GM10266 (cell line): ENCODE measurements at regions not wholly inside any gene's neighbourhood (a gene's known extent, or its start where the extent isn't known, plus 50 kb on each side); places are given as distances from the start of the nearest gene placed in this dataset.

Experiments used
- DNase-seq: peaks from one replicate; pipeline ENCODE4 v3.0.0; 2012; ENCODE audit errors: extremely low spot score
- TF ChIP-seq, protein P1 (sequence below): IDR thresholded peaks from 2 replicates; pipeline ENCODE4 v1.5.1; 2012; ENCODE audit warnings: mild to moderate bottlenecking, low read depth; ENCODE audit not compliant: control insufficient read depth, insufficient read depth; ENCODE audit errors: missing control alignments

DNA sequence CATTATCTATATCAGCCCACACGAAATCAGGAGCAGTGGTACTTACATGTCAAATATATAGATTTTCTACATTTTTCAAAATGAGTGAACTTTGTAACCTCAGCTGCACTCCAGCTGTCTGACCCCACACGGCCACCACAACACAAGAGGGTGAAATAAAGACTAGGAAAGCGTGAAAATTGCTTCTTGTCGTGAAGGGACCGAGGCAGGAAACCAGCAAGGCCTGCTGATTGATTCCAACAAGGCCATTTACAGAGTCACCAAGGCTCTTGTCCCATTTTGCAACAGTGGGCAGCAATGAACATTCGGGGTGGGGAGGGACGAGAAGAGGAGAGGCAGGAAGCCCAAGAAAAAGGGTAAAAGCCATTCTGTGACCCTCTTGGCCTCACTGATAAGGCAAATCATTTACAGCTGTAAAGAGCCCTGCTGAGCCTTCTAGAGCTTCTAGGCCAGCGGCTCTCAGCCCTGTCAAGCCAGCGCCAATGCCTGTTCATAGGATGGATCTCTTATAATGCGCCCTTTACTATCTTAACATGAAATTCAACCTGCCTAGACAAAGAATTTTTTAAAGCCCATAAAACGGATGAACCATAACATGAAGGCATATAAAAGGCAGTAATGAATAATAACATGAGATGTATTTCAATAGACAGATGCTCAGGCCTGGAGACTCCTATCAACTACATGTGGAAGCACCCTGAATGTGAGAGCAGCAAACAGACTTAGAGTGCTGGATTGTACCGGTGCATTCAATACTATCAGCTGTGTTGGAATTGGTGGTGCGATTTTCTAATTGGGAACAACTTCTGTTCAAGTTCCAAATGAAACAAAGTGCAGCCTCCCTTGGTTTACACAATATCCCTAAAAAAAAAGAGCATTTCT lies 269.0 kb downstream of the CDCA7 start:
- no peak for DNase-seq
- TF ChIP-seq, protein P1, sequence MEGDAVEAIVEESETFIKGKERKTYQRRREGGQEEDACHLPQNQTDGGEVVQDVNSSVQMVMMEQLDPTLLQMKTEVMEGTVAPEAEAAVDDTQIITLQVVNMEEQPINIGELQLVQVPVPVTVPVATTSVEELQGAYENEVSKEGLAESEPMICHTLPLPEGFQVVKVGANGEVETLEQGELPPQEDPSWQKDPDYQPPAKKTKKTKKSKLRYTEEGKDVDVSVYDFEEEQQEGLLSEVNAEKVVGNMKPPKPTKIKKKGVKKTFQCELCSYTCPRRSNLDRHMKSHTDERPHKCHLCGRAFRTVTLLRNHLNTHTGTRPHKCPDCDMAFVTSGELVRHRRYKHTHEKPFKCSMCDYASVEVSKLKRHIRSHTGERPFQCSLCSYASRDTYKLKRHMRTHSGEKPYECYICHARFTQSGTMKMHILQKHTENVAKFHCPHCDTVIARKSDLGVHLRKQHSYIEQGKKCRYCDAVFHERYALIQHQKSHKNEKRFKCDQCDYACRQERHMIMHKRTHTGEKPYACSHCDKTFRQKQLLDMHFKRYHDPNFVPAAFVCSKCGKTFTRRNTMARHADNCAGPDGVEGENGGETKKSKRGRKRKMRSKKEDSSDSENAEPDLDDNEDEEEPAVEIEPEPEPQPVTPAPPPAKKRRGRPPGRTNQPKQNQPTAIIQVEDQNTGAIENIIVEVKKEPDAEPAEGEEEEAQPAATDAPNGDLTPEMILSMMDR = no peak

DNA sequence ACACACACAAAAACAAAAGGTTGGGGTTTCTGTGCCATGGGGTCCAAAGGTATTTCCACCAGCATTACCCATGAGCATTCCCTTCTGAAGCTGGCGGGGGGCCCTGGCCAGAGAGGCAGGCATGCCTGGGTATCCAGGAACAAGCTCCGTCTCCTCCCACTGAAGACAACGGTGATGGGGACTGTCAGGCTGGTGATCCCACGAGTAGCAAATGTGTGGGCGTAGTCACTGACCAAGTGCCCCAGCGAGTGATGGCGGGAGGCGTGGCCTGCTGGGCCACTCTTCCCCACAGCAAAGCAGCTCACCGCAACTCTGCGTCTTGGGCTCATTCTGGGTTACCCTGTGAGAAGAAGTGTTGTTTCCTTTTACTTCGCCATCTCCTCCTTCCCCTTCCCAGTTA lies 270.6 kb downstream of the CDCA7 start:
- no peak for DNase-seq
- TF ChIP-seq, protein P1 = no peak

DNA sequence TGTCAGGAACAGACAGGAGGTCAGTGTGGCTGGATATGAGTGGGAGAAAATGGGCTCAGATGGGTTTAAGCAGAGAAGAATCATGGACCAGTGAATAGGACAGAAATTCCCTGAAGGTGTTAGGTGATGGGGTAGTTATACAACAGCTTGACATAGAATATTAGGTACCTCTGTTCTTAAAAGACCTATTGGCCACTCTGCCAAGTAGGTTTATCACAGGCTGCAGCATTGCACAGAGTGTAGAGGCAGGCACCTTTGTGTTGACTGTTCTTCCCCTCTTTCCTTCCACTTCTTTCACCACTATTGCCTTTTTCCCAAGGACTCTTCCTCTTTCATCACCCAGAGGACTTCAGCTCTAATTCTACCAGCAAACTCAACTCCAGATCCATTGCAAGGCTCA lies 274.4 kb downstream of the CDCA7 start:
- no peak for DNase-seq
- TF ChIP-seq, protein P1 = no peak

DNA sequence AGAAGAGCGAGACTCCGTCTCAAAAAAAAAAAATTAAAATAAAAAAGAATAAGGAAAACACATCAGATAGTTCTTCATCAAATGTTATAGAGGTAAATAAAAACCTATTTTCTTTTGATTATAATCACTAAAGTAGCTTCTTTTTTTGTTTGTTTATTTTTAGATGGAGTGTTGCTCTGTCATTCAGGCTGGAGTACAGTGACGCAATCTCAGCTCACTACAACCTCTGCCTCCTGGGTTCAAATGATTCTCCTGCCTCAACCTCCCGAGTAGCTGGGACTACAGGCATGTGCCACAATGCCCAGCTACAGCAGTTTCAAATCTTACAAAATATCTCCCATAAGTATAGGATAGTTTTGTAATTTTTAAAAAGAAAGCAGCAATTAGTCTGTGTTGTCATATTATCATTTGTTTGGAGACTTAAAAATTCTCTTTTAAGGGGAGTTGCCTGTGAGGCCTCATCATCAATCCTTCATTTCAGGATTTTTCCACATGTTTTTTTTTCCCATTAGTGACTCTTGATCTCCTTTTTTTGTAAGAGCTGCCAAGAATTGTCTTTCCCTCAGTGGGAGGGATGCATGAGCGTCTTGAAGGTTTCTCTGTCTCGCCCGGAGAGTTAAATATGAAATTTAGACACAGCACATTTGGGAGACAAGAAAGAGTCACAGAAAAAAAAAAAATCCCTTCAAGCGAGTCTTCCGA lies 275.9 kb downstream of the CDCA7 start:
- DNase-seq = no peak
- TF ChIP-seq, protein P1 = no peak

DNA sequence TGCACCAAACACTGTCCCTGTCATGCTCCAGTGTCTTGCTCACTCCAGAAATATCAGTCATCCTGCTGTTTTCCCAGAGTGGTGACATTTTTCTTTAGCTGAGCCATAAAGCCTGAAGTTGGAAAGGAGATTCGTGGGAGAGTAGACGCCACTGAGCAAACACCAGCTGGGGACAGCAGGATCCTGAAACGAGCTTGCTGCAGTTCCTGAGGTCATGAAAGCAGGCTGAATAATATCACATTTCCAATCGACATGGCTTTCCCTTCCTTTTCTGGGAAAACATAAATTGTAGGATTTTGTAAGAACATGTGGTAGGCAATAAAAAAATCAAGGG lies 276.4 kb downstream of the CDCA7 start:
- DNase-seq = no peak

GRCh38 chr2:173644146-173644545 lies 289.5 kb downstream of the CDCA7 start:
- DNase-seq = no peak
- TF ChIP-seq, protein P1 = no peak

More for the DNA sequence above, 276.4 kb downstream of the CDCA7 start:
- TF ChIP-seq, protein P1 = no peak
